SK-N-SH (cell line): ENCODE measurements at regions not wholly inside any gene's neighbourhood (a gene's known extent, or its start where the extent isn't known, plus 50 kb on each side); places are given as distances from the start of the nearest gene placed in this dataset.

ENCODE experiments used
- CTCF ChIA-PET: fragments of 300-600, 350-600 bp; formaldehyde crosslinking; extraction: SDS; loops from one replicate; lab custom pipeline; 2021; lab: Yijun Ruan, JAX
- POLR2A ChIA-PET: fragments of 350-600 bp; sonication (Branson Sonifier 250); formaldehyde crosslinking; extraction: SDS; loops from one replicate; lab custom pipeline; 2020; ENCODE audit warnings: antibody characterized with exemption, inconsistent platforms; lab: Yijun Ruan, JAX
- DNase-seq: peaks from one replicate; pipeline ENCODE4 v3.0.0; 2012
- H2AFZ ChIP-seq: fragments of 200-600 bp; sonication (generic); 2 replicates; pipeline ENCODE4 v1.8.1; 2016; ENCODE audit warnings: antibody characterized with exemption, mild to moderate bottlenecking, low read depth
- H3F3A ChIP-seq: fragments of 200-600 bp; sonication (generic); replicated peaks from 2 replicates; pipeline ENCODE3; 2016; ENCODE audit warnings: antibody characterized with exemption, mild to moderate bottlenecking; ENCODE audit not compliant: insufficient read depth
- H3K27ac ChIP-seq, 2 experiments: fragments of 200-500 bp in 1 of 2; fragments of 200-600 bp in 1 of 2; sonication (Bioruptor generic) in 1 of 2; sonication (generic), shearing (Covaris generic) in 1 of 2; 2 replicates each; pipeline versions ENCODE4 v1.5.1 to v1.6.1; 2014 to 2016; ENCODE audit warnings: low read depth in 2 of 2, inconsistent platforms in 1 of 2, low read length in 1 of 2, mild to moderate bottlenecking in 1 of 2, mixed read lengths in 1 of 2
- H3K27me3 ChIP-seq: fragments of 200-600 bp; sonication (generic), shearing (Covaris generic); 2 replicates; pipeline ENCODE4 v1.6.1; 2016; ENCODE audit warnings: mixed run types; ENCODE audit not compliant: insufficient read depth
- H3K36me3 ChIP-seq, 2 experiments: fragments of 200-500 bp in 1 of 2; fragments of 200-600 bp in 1 of 2; sonication (Bioruptor generic) in 1 of 2; sonication (generic) in 1 of 2; replicated peaks in 1 of 2; 2 replicates each; pipeline versions ENCODE3 to v1.5.1; 2014 to 2016; ENCODE audit warnings: low read length in 1 of 2, mild to moderate bottlenecking in 1 of 2; ENCODE audit not compliant: insufficient read depth in 2 of 2, control insufficient read depth in 1 of 2
- H3K4me1 ChIP-seq, 2 experiments: fragments of 200-500 bp in 1 of 2; fragments of 200-600 bp in 1 of 2; sonication (Bioruptor generic) in 1 of 2; sonication (generic), shearing (Covaris generic) in 1 of 2; 2 replicates each; pipeline versions ENCODE4 v1.5.1 to v1.6.1; 2014 to 2016; ENCODE audit warnings: low read depth in 1 of 2, low read length in 1 of 2, mixed run types in 1 of 2; ENCODE audit not compliant: insufficient read depth in 2 of 2, control insufficient read depth in 1 of 2
- H3K4me2 ChIP-seq: fragments of 200-600 bp; sonication (generic), shearing (Covaris generic); 2 replicates; pipeline ENCODE4 v1.6.1; 2017; ENCODE audit warnings: mixed run types
- H3K4me3 ChIP-seq, 2 experiments: fragments of 200-500 bp in 1 of 2; fragments of 200-600 bp in 1 of 2; sonication (Bioruptor generic) in 1 of 2; sonication (generic), shearing (Covaris generic) in 1 of 2; 2 replicates each; pipeline versions ENCODE4 v1.5.1 to v1.8.1; 2014 to 2016; ENCODE audit warnings: low read depth in 2 of 2, inconsistent platforms in 1 of 2, low read length in 1 of 2, mild to moderate bottlenecking in 1 of 2, mixed read lengths in 1 of 2, moderate library complexity in 1 of 2
- H3K79me2 ChIP-seq: fragments of 200-600 bp; sonication (generic); 2 replicates; pipeline ENCODE4 v1.8.1; 2017; ENCODE audit warnings: mild to moderate bottlenecking; ENCODE audit not compliant: insufficient read depth
- H3K9ac ChIP-seq: fragments of 200-600 bp; sonication (generic); 2 replicates; pipeline ENCODE4 v1.6.1; 2017; ENCODE audit warnings: mixed run types
- H3K9me2 ChIP-seq: fragments of 200-600 bp; sonication (generic); 2 replicates; pipeline ENCODE4 v1.6.1; 2017; ENCODE audit warnings: mixed run types
- H3K9me3 ChIP-seq: fragments of 200-600 bp; sonication (generic); 2 replicates; pipeline ENCODE4 v1.6.1; 2017; ENCODE audit warnings: mixed run types, mild to moderate bottlenecking, moderate library complexity
- H4K20me1 ChIP-seq: fragments of 200-600 bp; sonication (generic); 2 replicates; pipeline ENCODE4 v1.6.1; 2017; ENCODE audit warnings: mild to moderate bottlenecking, mixed run types; ENCODE audit not compliant: insufficient read depth
- CTCF ChIP-seq: fragments of 200-600 bp; sonication (generic); IDR thresholded peaks from 2 replicates; pipeline ENCODE4 v1.6.1; 2017; ENCODE audit warnings: antibody characterized with exemption, mild to moderate bottlenecking, moderate library complexity
- ELF1 ChIP-seq: IDR thresholded peaks from 2 replicates; pipeline ENCODE4 v1.4.0; 2012
- EZH2phosphoT487 ChIP-seq: fragments of 200-600 bp; sonication (generic); IDR thresholded peaks from 2 replicates; pipeline ENCODE4 v1.6.1; 2017; ENCODE audit warnings: low read depth, mixed run types, mild to moderate bottlenecking, antibody characterized with exemption, moderate library complexity, borderline replicate concordance
- IRF3 ChIP-seq: fragments of 150-350 bp; IDR thresholded peaks from 2 replicates; pipeline ENCODE4 v1.6.1; 2016; ENCODE audit warnings: mild to moderate bottlenecking, low read depth, low read length
- JUND ChIP-seq: IDR thresholded peaks from 2 replicates; pipeline ENCODE4 v1.4.0; 2012
- MEF2A ChIP-seq: IDR thresholded peaks from 2 replicates; pipeline ENCODE4 v1.4.0; 2012; ENCODE audit warnings: low read depth, borderline replicate concordance
- NFIC ChIP-seq: IDR thresholded peaks from 2 replicates; pipeline ENCODE4 v1.4.0; 2012; ENCODE audit warnings: borderline replicate concordance
- NRF1 ChIP-seq: IDR thresholded peaks from 2 replicates; pipeline ENCODE4 v1.6.1; 2012; ENCODE audit warnings: low read depth, mild to moderate bottlenecking, low read length
- RAD21 ChIP-seq: IDR thresholded peaks from 2 replicates; pipeline ENCODE4 v1.6.1; 2012; ENCODE audit warnings: mild to moderate bottlenecking, low read length
- RCOR1 ChIP-seq: fragments of 150-350 bp; IDR thresholded peaks from 2 replicates; pipeline ENCODE4 v1.6.1; 2017; ENCODE audit warnings: antibody characterized with exemption, low read length
- RFX5 ChIP-seq: IDR thresholded peaks from 2 replicates; pipeline ENCODE4 v1.6.1; 2012; ENCODE audit warnings: mild to moderate bottlenecking, improper control_type of control experiment, low read length
- SIN3A ChIP-seq: IDR thresholded peaks from 2 replicates; pipeline ENCODE4 v1.6.1; 2012; ENCODE audit warnings: low read depth, mild to moderate bottlenecking, low read length, moderate library complexity, borderline replicate concordance
- SMC3 ChIP-seq: IDR thresholded peaks from 2 replicates; pipeline ENCODE4 v1.6.1; 2012; ENCODE audit warnings: low read depth, low read length, improper control_type of control experiment
- TAF1 ChIP-seq: IDR thresholded peaks from 2 replicates; pipeline ENCODE4 v1.6.1; 2012; ENCODE audit warnings: low read depth, mild to moderate bottlenecking, low read length, moderate library complexity, borderline replicate concordance
- YY1 ChIP-seq: IDR thresholded peaks from 2 replicates; pipeline ENCODE4 v1.4.0; 2012; ENCODE audit warnings: low read depth, mild to moderate bottlenecking
- WGBS: methylation state at CpG from one replicate; pipeline ENCODE4 v1.1.6; 2017; ENCODE audit warnings: low lambda C conversion rate; 5-methylcytosine and 5-hydroxymethylcytosine counted together

GRCh38 chr1:38563942-38564735 lies 295.4 kb downstream of the RRAGC start:
- CTCF ChIA-PET: no interaction called here
- POLR2A ChIA-PET: no interaction called here
- Histone ChIP-seq H2AFZ (no peak overlapping the region), H3K9ac (no peak overlapping the region), H3K4me3 (no peak overlapping the region), H3K9me2 (no peaks in the 10 kb centered on the region), H3K4me1 (no peaks in the 10 kb centered on the region), H3K79me2 (no peaks in the 10 kb centered on the region), H3K36me3 (no peaks in the 10 kb centered on the region), H3K27ac (no peak overlapping the region), H3K4me2 (no peak overlapping the region), H3K27me3 (peaks cover 29% of the 10 kb centered on the region; the same call in 1 of the 2 replicates), H3K9me3 (no peaks in the 10 kb centered on the region), H3F3A (no peaks in the 10 kb centered on the region), H4K20me1 (no peaks in the 10 kb centered on the region)
- TF ChIP-seq MEF2A: no peak
- no peak for TF ChIP-seq IRF3
- no peak for TF ChIP-seq CTCF
- no peak for TF ChIP-seq SMC3
- TF ChIP-seq EZH2phosphoT487: no peak
- TF ChIP-seq NFIC: no peak
- TF ChIP-seq RFX5: no peak
- no peak for TF ChIP-seq NRF1
- no peak for TF ChIP-seq RAD21
- no peak for TF ChIP-seq SIN3A
- no peak for TF ChIP-seq TAF1
- TF ChIP-seq JUND: no peak
- DNase-seq: no peak
- WGBS: 21% methylated on average over 7 of the region's 7 CpGs

DNA sequence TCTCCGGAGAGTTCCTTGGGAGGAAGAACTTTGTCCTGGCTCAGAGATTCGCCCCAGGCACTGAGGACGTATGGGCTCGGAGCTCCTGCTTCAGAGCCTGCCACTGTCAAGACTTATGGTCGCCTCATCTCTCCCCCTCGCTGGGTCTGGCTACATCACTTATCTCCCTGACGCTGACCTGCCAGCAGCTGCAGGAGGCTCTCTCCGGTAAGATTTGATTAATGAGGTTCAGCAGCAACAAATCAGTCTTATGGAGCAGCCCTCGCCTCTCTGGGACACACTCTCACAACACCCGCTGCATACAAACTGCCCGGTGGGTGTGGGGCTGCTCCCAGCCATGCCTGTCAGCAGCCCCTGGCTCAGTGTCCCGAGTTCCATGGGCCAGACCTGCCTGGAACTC lies 297.8 kb downstream of the RRAGC start:
- peaks cover 44% of the 10 kb centered on the region; the same call in 1 of the 2 replicates for H3K27me3 ChIP-seq
- no peak for TF ChIP-seq SMC3
- no peak for TF ChIP-seq YY1
- TF ChIP-seq RAD21: no peak
- no peak for TF ChIP-seq MEF2A
- no peak for TF ChIP-seq TAF1
- TF ChIP-seq ELF1: no peak
- TF ChIP-seq RCOR1: no peak
- TF ChIP-seq, all 33 proteins: peak for 0
- CTCF ChIA-PET: interaction anchor here (0.7 to 0.8 kb wide), 2 partner anchors 25 to 28 kb away, joined by 3 read pairs; no protein-coding TSS in a partner anchor

More for the DNA sequence above, 297.8 kb downstream of the RRAGC start:
- no peak overlapping the region for H2AFZ ChIP-seq
- H3K4me3 ChIP-seq: no peak overlapping the region
- POLR2A ChIA-PET: no interaction called here
- H3K9me3 ChIP-seq: no peaks in the 10 kb centered on the region
- no peak for DNase-seq
- H3K9me2 ChIP-seq: no peaks in the 10 kb centered on the region
- H3K79me2 ChIP-seq: no peaks in the 10 kb centered on the region
- H3F3A ChIP-seq: no peaks in the 10 kb centered on the region
- H4K20me1 ChIP-seq: no peaks in the 10 kb centered on the region
- H3K9ac ChIP-seq: no peak overlapping the region
- H3K4me2 ChIP-seq: no peak overlapping the region
- H3K4me1 ChIP-seq: no peaks in the 10 kb centered on the region
- WGBS: 3% methylated on average over 10 of the region's 12 CpGs
- H3K36me3 ChIP-seq: no peaks in the 10 kb centered on the region
- no peak overlapping the region for H3K27ac ChIP-seq
